ENCODE measurements at regions not wholly inside any gene's neighbourhood (a gene's known extent, or its start where the extent isn't known, plus 50 kb on each side); places are given as distances from the start of the nearest gene placed in this dataset.

- CTCF ChIA-PET = no interaction called here
- POLR2A ChIA-PET (ENCODE audit: unreplicated experiment) = interaction anchor here (0.6 kb wide), 1 partner anchor 9 kb away, joined by 5 read pairs; no protein-coding TSS in a partner anchor
- intact Hi-C loops (cut with micrococcal nuclease; ENCODE audit: unreplicated experiment) = no loop called here
Measured at GRCh38 chr1:94608142-94608851, 66.7 kb upstream of the F3 start.

GRCh38 chr1:94607398-94607797 lies 65.8 kb upstream of the F3 start:
- no TSS peak for BruUV-seq (replicated peaks)
- CTCF ChIA-PET = interaction anchor here (0.6 kb wide), 1 partner anchor 133 kb away, joined by 7 read pairs; no protein-coding TSS in a partner anchor
- intact Hi-C loops (cut with micrococcal nuclease; ENCODE audit: unreplicated experiment) = no loop called here

More at GRCh38 chr1:94608142-94608851, 66.7 kb upstream of the F3 start:
- no peaks in the 10 kb centered on the region for H3K27me3 ChIP-seq (ENCODE audit: insufficient read depth, low read depth)
- DNase-seq = no peak
- H3K4me2 ChIP-seq = no peak overlapping the region
- no peaks in the 10 kb centered on the region for H4K20me1 ChIP-seq (ENCODE audit: insufficient read depth)
- peaks cover 17% of the 10 kb centered on the region for H3F3A ChIP-seq (ENCODE audit: insufficient read depth, low read depth)
- no peaks in the 10 kb centered on the region for H3K36me3 ChIP-seq (ENCODE audit: low read depth)
- H3K79me2 ChIP-seq (ENCODE audit: low read depth) = no peaks in the 10 kb centered on the region
- no peaks in the 10 kb centered on the region for H3K9me2 ChIP-seq (ENCODE audit: insufficient read depth)
- no peak overlapping the region for H3K4me3 ChIP-seq
- no peak overlapping the region for H2AFZ ChIP-seq
- peaks cover 43% of the 10 kb centered on the region for H3K4me1 ChIP-seq (replicated peaks; ENCODE audit: insufficient read depth)
- H3K9me3 ChIP-seq (ENCODE audit: insufficient read depth, low read depth) = no peaks in the 10 kb centered on the region
- BruUV-seq (replicated peaks) = no TSS peak
- H3K27ac ChIP-seq = no peak overlapping the region
- no peak for TF ChIP-seq EZH2 (IDR thresholded peaks at IDR 0.05; ENCODE audit: low read depth)
- no peak for TF ChIP-seq CTCF (conservative IDR thresholded peaks at IDR 0.05)

GRCh38 chr1:94606471-94606870 lies 64.9 kb upstream of the F3 start:
- intact Hi-C loops (cut with micrococcal nuclease; ENCODE audit: unreplicated experiment) = no loop called here
- no TSS peak for BruUV-seq (replicated peaks)
- ChIA-PET CTCF (no interaction called here), POLR2A (ENCODE audit: unreplicated experiment) (no interaction called here)
- Histone ChIP-seq H3K4me3 (no peak overlapping the region), H3K36me3 (ENCODE audit: low read depth) (no peaks in the 10 kb centered on the region), H3K4me1 (replicated peaks; ENCODE audit: insufficient read depth) (peaks cover 44% of the 10 kb centered on the region), H4K20me1 (ENCODE audit: insufficient read depth) (no peaks in the 10 kb centered on the region), H3K79me2 (ENCODE audit: low read depth) (no peaks in the 10 kb centered on the region), H3K9me2 (ENCODE audit: insufficient read depth) (no peaks in the 10 kb centered on the region), H3K27me3 (ENCODE audit: insufficient read depth, low read depth) (no peaks in the 10 kb centered on the region), H2AFZ (no peak overlapping the region), H3K27ac (no peak overlapping the region), H3K4me2 (no peak overlapping the region), H3K9me3 (ENCODE audit: insufficient read depth, low read depth) (no peaks in the 10 kb centered on the region), H3F3A (ENCODE audit: insufficient read depth, low read depth) (peaks cover 26% of the 10 kb centered on the region)
- peak in 1 of 2 experiments; percentile 42 for DNase-seq
- TF ChIP-seq CTCF (conservative IDR thresholded peaks at IDR 0.05) = no peak
- no peak for TF ChIP-seq EZH2 (IDR thresholded peaks at IDR 0.05; ENCODE audit: low read depth)

More at GRCh38 chr1:94607398-94607797, 65.8 kb upstream of the F3 start:
- H3K4me3 ChIP-seq = no peak overlapping the region
- peak in 1 of 2 experiments; percentile 56 for DNase-seq
- H4K20me1 ChIP-seq (ENCODE audit: insufficient read depth) = no peaks in the 10 kb centered on the region
- H3K9me2 ChIP-seq (ENCODE audit: insufficient read depth) = no peaks in the 10 kb centered on the region
- H3K36me3 ChIP-seq (ENCODE audit: low read depth) = no peaks in the 10 kb centered on the region
- no peak overlapping the region for H3K4me2 ChIP-seq
- H3K9me3 ChIP-seq (ENCODE audit: insufficient read depth, low read depth) = no peaks in the 10 kb centered on the region
- H2AFZ ChIP-seq = no peak overlapping the region
- H3K4me1 ChIP-seq (replicated peaks; ENCODE audit: insufficient read depth) = peaks cover 44% of the 10 kb centered on the region
- no peaks in the 10 kb centered on the region for H3K27me3 ChIP-seq (ENCODE audit: insufficient read depth, low read depth)
- no peaks in the 10 kb centered on the region for H3K79me2 ChIP-seq (ENCODE audit: low read depth)
- peaks cover 21% of the 10 kb centered on the region for H3F3A ChIP-seq (ENCODE audit: insufficient read depth, low read depth)
- H3K27ac ChIP-seq = no peak overlapping the region
- POLR2A ChIA-PET (ENCODE audit: unreplicated experiment) = interaction anchor here (0.6 kb wide), 1 partner anchor 9 kb away, joined by 5 read pairs; no protein-coding TSS in a partner anchor
- no peak for TF ChIP-seq CTCF (conservative IDR thresholded peaks at IDR 0.05)
- TF ChIP-seq EZH2 (IDR thresholded peaks at IDR 0.05; ENCODE audit: low read depth) = no peak

Measured in PC-9 (cell line).